Trophoblast cell (in vitro differentiated cells and primary cell): ENCODE measurements at regions not wholly inside any gene's neighbourhood (a gene's known extent, or its start where the extent isn't known, plus 50 kb on each side); places are given as distances from the start of the nearest gene placed in this dataset.

Source experiments
- DNase-seq, 2 donors: peaks; one replicate each; pipeline ENCODE4 v3.0.0-alpha.2; 2016
- H2AFZ ChIP-seq: 2 replicates; pipeline ENCODE4 v1.6.1; 2013; ENCODE audit warnings: low read length, moderate library complexity, mild to moderate bottlenecking; ENCODE audit not compliant: insufficient read depth, poor library complexity
- H2AK5ac ChIP-seq: 2 replicates; pipeline ENCODE4 v1.6.1; 2013; ENCODE audit warnings: mild to moderate bottlenecking, low read length
- H2BK120ac ChIP-seq: 2 replicates; pipeline ENCODE4 v1.6.1; 2013; ENCODE audit warnings: low read length, mild to moderate bottlenecking, moderate library complexity; ENCODE audit not compliant: insufficient read depth, poor library complexity
- H2BK12ac ChIP-seq: 2 replicates; pipeline ENCODE4 v1.6.1; 2013; ENCODE audit warnings: mild to moderate bottlenecking, low read length, moderate library complexity
- H2BK5ac ChIP-seq: 2 replicates; pipeline ENCODE4 v1.6.1; 2013; ENCODE audit warnings: low read length, low read depth, moderate library complexity, mild to moderate bottlenecking; ENCODE audit not compliant: poor library complexity
- H3K14ac ChIP-seq: 2 replicates; pipeline ENCODE4 v1.6.1; 2013; ENCODE audit warnings: mild to moderate bottlenecking, low read length
- H3K18ac ChIP-seq: 2 replicates; pipeline ENCODE4 v1.6.1; 2013; ENCODE audit warnings: mild to moderate bottlenecking, low read length
- H3K23ac ChIP-seq: 2 replicates; pipeline ENCODE4 v1.6.1; 2013; ENCODE audit warnings: low read length
- H3K27ac ChIP-seq: 2 replicates; pipeline ENCODE4 v1.5.1; 2013; ENCODE audit warnings: low read depth, mild to moderate bottlenecking, inconsistent platforms, low read length, moderate library complexity
- H3K27me3 ChIP-seq: 2 replicates; pipeline ENCODE4 v1.6.1; 2013; ENCODE audit warnings: inconsistent platforms, mild to moderate bottlenecking, low read length, moderate library complexity; ENCODE audit not compliant: insufficient read depth
- H3K36me3 ChIP-seq, 2 experiments: 1 replicate in 1 of 2; 2 replicates in 1 of 2; pipeline ENCODE4 v1.6.1; 2013; ENCODE audit warnings: low read length in 2 of 2, mild to moderate bottlenecking in 2 of 2, moderate library complexity in 1 of 2; ENCODE audit not compliant: insufficient read depth in 2 of 2, control insufficient read depth in 1 of 2
- H3K4ac ChIP-seq: 2 replicates; pipeline ENCODE4 v1.6.1; 2013; ENCODE audit warnings: low read depth, mild to moderate bottlenecking, low read length, moderate library complexity
- H3K4me1 ChIP-seq, 2 experiments: 1 replicate in 1 of 2; 2 replicates in 1 of 2; pipeline ENCODE4 v1.6.1; 2013; ENCODE audit warnings: low read length in 2 of 2, mild to moderate bottlenecking in 2 of 2, moderate library complexity in 1 of 2; ENCODE audit not compliant: insufficient read depth in 2 of 2, control insufficient read depth in 1 of 2
- H3K4me2 ChIP-seq: 2 replicates; pipeline ENCODE4 v1.6.1; 2013; ENCODE audit warnings: inconsistent platforms, mild to moderate bottlenecking, low read length, moderate library complexity
- H3K4me3 ChIP-seq: 2 replicates; pipeline ENCODE4 v1.5.1; 2013; ENCODE audit warnings: mild to moderate bottlenecking, low read depth, low read length, inconsistent platforms
- H3K79me1 ChIP-seq: one replicate; pipeline ENCODE4 v1.6.1; 2013; ENCODE audit warnings: low read length
- H3K79me2 ChIP-seq: 2 replicates; pipeline ENCODE4 v1.6.1; 2013; ENCODE audit warnings: low read length, mild to moderate bottlenecking; ENCODE audit not compliant: control insufficient read depth, insufficient read depth, poor library complexity
- H3K9ac ChIP-seq: 2 replicates; pipeline ENCODE4 v1.6.1; 2013; ENCODE audit warnings: mild to moderate bottlenecking, low read length
- H3K9me3 ChIP-seq: 2 replicates; pipeline ENCODE4 v1.6.1; 2013; ENCODE audit warnings: low read depth, mild to moderate bottlenecking, control low read depth, inconsistent platforms, low read length; ENCODE audit not compliant: insufficient read depth
- H4K12ac ChIP-seq: 2 replicates; pipeline ENCODE4 v1.6.1; 2013; ENCODE audit warnings: low read depth, mild to moderate bottlenecking, low read length, moderate library complexity
- H4K8ac ChIP-seq: 2 replicates; pipeline ENCODE4 v1.6.1; 2013; ENCODE audit warnings: low read depth, mild to moderate bottlenecking, low read length, moderate library complexity
- H4K91ac ChIP-seq: one replicate; pipeline ENCODE4 v1.6.1; 2013; ENCODE audit warnings: low read depth, mild to moderate bottlenecking, low read length, moderate library complexity
- WGBS: extraction: QIAGEN DNeasy Blood & Tissue Kit; methylation state at CpG from one replicate; pipeline ENCODE4 v1.1.7; 2013; ENCODE audit warnings: missing lambda C conversion rate; ENCODE audit not compliant: insufficient read length, insufficient coverage; ENCODE audit errors: extremely low coverage; 5-methylcytosine and 5-hydroxymethylcytosine counted together

DNA sequence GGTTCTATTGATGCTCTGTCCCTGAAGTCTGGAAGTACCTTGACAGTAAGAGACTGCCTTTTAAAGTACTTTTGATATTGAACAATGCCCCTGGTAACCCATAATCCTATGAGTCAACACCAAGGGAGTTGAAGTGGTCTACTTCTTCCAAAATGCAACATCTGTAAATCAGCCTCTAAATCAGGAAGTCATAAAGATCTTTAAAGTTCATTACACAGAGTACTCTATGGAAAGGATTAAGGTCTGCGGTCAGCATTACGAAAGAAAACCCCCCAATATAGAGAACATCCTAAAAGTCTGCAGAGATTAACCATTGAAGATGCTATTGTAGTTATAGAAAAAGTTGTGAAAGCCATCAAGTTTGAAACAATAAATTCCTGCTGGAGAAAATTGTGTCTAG is 52.7 kb upstream of the CMC1 start:
- Histone ChIP-seq H3K9ac (no peak overlapping the region), H4K12ac (no peak overlapping the region), H2BK12ac (no peak overlapping the region), H2BK5ac (no peak overlapping the region), H3K4me3 (no peak overlapping the region), H2AFZ (no peak overlapping the region), H3K79me2 (no peaks in the 10 kb centered on the region), H2AK5ac (no peak overlapping the region), H4K8ac (no peak overlapping the region), H3K4ac (no peak overlapping the region), H2BK120ac (no peak overlapping the region), H3K23ac (no peak overlapping the region), H3K9me3 (no peaks in the 10 kb centered on the region), H4K91ac (no peak overlapping the region), H3K14ac (no peak overlapping the region), H3K27me3 (no peaks in the 10 kb centered on the region), H3K18ac (no peak overlapping the region), H3K27ac (no peak overlapping the region), H3K79me1 (no peaks in the 10 kb centered on the region), H3K36me3 (no peaks in the 10 kb centered on the region), H3K4me1 (no peaks in the 10 kb centered on the region), H3K4me2 (no peak overlapping the region)
- DNase-seq: no peak
- WGBS: no CpG with 5 or more reads among the region's 2 CpGs

DNA sequence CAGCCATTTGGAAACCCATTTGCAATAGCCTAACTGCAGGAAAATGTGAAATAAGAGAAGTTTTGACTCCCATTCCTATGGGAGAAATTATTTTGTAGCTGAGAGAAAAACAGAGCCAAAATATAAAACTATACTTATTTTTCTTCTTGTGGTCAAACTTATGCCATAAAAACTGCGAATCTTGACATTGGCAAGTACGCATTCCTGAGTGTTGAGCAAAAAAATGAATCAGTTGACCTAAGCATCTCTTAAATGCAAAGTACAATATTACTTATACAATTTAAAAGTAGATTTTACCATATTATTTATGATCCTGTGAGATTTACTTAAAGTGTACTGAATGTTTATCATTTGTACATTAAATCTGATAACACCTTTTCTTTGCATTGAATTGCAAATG is 50.1 kb upstream of the CMC1 start:
- no peak for DNase-seq
- Histone ChIP-seq H4K12ac (no peak overlapping the region), H3K4me3 (no peak overlapping the region), H2BK120ac (no peak overlapping the region), H4K8ac (no peak overlapping the region), H3K27me3 (no peaks in the 10 kb centered on the region), H2BK12ac (no peak overlapping the region), H2BK5ac (no peak overlapping the region), H2AK5ac (no peak overlapping the region), H3K79me1 (no peaks in the 10 kb centered on the region), H3K79me2 (no peaks in the 10 kb centered on the region), H3K4me1 (no peaks in the 10 kb centered on the region), H3K4ac (no peak overlapping the region), H4K91ac (no peak overlapping the region), H2AFZ (no peak overlapping the region), H3K14ac (no peak overlapping the region), H3K4me2 (no peak overlapping the region), H3K9ac (no peak overlapping the region), H3K18ac (no peak overlapping the region), H3K36me3 (no peaks in the 10 kb centered on the region), H3K27ac (no peak overlapping the region), H3K9me3 (no peaks in the 10 kb centered on the region), H3K23ac (no peak overlapping the region)
- WGBS: no CpG with 5 or more reads among the region's 2 CpGs
